ENCODE measurements at regions not wholly inside any gene's neighbourhood (a gene's known extent, or its start where the extent isn't known, plus 50 kb on each side); places are given as distances from the start of the nearest gene placed in this dataset.

DNA sequence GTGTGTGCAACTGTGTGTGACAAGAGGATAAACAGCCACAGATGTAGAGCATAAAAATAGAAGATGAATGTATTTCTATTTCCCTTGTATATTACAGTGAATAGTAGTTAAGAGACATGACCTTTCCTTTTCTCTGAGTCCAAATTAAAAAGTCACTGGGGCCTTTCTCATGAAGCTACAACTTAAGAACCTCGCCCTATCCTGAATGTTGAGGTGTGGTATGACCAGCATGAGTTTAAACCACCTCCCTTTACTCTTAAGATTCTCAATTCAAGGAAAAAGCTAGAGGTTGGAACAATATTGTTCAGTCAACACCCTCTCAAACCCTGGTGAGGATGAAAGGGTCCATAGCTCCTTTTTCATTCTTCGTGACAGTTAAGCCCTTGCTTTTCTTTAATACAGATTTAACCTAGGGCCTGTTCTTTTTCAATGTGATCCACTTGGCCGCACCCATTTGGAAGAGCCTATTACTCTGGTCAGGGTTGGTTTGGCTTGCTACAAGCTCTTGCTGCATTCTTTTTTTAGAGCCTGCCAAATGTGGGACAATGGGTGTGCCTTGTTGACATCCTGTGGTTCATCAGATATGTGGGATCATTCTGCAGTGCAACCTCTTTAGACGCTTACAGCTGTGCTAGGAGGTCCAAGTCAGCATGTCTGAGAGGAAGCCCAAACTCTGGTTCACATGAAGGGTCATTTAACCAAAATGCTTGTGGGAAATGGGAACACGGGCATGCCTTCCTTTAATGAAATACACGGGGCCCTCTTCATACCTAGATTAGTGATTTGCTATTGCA, 290.0 kb downstream of the HAO1 start:
- TF ChIP-seq, protein P1, sequence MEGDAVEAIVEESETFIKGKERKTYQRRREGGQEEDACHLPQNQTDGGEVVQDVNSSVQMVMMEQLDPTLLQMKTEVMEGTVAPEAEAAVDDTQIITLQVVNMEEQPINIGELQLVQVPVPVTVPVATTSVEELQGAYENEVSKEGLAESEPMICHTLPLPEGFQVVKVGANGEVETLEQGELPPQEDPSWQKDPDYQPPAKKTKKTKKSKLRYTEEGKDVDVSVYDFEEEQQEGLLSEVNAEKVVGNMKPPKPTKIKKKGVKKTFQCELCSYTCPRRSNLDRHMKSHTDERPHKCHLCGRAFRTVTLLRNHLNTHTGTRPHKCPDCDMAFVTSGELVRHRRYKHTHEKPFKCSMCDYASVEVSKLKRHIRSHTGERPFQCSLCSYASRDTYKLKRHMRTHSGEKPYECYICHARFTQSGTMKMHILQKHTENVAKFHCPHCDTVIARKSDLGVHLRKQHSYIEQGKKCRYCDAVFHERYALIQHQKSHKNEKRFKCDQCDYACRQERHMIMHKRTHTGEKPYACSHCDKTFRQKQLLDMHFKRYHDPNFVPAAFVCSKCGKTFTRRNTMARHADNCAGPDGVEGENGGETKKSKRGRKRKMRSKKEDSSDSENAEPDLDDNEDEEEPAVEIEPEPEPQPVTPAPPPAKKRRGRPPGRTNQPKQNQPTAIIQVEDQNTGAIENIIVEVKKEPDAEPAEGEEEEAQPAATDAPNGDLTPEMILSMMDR (IDR thresholded peaks at IDR 0.05; ENCODE audit: borderline replicate concordance): no peak
- H3K36me3 ChIP-seq: no peaks in the 10 kb centered on the region
- peak overlapping the region; percentile 71 for H3K27ac ChIP-seq (replicated peaks)
- H3K27me3 ChIP-seq (ENCODE audit: low read depth): no peaks in the 10 kb centered on the region
- intact Hi-C loops (cut with micrococcal nuclease): no loop called here
- no peak overlapping the region for H3K4me3 ChIP-seq
- DNase-seq: no peak
- peaks cover 3% of the 10 kb centered on the region for H3K4me1 ChIP-seq
- H3K9me3 ChIP-seq (replicated peaks): peaks cover 5% of the 10 kb centered on the region

DNA sequence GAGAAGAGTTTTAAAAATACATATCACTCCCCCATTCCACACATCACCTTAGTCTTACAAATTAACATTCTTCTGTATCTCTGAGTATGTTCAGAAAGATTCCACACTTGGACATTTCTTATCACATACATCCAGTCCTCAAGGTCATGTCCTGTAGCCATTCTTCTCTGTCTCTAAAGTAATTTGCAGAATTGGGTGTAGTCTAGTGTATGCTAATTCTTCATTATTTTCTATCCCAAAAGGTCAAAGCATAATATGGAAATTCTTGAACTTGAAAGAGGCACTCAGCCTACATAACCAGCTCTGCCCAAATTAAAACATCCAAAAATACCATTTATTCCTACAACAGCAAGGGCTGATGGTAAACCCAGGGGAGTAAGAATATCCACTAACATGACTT, 286.0 kb downstream of the HAO1 start:
- H3K27ac ChIP-seq (replicated peaks): no peak overlapping the region
- intact Hi-C loops (cut with micrococcal nuclease): no loop called here
- no peaks in the 10 kb centered on the region for H3K36me3 ChIP-seq

DNA sequence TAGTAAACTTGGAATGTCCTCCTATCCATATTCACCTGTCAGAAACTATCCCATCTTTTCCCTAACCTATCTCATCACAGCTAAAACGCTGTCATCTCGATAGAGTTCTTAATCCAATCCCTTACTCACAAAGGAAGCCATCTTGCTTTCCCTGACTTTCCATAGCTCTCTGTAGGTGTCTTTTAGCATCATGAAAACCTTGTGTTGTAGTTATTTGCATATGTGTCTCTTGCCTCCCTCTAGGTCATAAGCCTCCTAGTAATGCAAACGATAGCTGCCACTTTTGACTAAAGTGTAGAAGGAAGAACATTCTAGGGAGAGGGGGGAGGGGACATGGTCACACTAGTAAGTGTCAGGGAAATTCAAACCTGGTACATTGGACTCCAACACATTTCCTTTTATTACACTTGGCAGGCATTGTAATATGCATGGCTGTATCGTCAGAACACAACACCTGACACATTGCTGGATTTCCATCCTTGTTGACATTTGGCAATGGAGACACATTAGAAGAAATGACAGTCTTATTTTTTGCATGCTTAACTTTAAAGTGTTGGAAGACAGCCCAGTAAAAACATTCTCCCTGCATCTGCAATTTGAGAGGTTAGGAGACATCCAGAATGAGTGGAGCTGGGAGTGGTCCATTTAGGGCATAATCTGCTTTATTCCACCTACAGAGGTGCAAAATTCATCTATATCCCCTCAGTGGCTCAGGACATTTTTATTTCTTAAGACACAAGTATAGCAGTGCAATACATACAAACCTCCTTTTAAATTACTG, 283.4 kb downstream of the HAO1 start:
- Histone ChIP-seq H3K27ac (replicated peaks) (no peak overlapping the region), H3K9me3 (replicated peaks) (no peaks in the 10 kb centered on the region), H3K27me3 (ENCODE audit: low read depth) (no peaks in the 10 kb centered on the region), H3K36me3 (no peaks in the 10 kb centered on the region), H3K4me3 (no peak overlapping the region), H3K4me1 (no peaks in the 10 kb centered on the region)
- DNase-seq: no peak
- TF ChIP-seq, protein P1 (IDR thresholded peaks at IDR 0.05; ENCODE audit: borderline replicate concordance): no peak
- intact Hi-C loops (cut with micrococcal nuclease): no loop called here

More for the DNA sequence above, 286.0 kb downstream of the HAO1 start:
- H3K4me1 ChIP-seq: peaks cover 3% of the 10 kb centered on the region
- TF ChIP-seq, protein P1 (IDR thresholded peaks at IDR 0.05; ENCODE audit: borderline replicate concordance): no peak
- no peaks in the 10 kb centered on the region for H3K9me3 ChIP-seq (replicated peaks)
- H3K27me3 ChIP-seq (ENCODE audit: low read depth): no peaks in the 10 kb centered on the region
- DNase-seq: no peak
- no peak overlapping the region for H3K4me3 ChIP-seq

DNA sequence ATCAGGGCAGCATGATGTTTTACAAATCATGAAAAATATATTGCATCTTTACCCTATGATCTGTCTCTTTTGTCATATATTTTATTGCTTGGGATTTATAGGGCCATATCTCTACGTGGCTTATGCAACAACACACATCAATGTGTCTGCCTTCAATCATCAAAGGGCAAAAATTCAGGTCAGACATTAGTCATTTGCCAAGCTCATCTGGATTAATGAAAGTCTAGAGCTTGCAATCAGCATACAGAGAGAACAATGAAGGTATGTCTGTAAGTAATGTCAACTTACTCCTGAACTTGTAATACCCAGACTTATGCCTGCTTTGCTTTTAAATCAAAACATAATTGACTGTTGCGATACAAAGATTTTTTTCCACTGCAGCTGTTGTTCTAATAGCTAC, 282.7 kb downstream of the HAO1 start:
- Histone ChIP-seq H3K27me3 (ENCODE audit: low read depth) (no peaks in the 10 kb centered on the region), H3K4me3 (no peak overlapping the region), H3K4me1 (no peaks in the 10 kb centered on the region), H3K9me3 (replicated peaks) (no peaks in the 10 kb centered on the region), H3K27ac (replicated peaks) (no peak overlapping the region), H3K36me3 (no peaks in the 10 kb centered on the region)
- TF ChIP-seq, protein P1 (IDR thresholded peaks at IDR 0.05; ENCODE audit: borderline replicate concordance): no peak
- intact Hi-C loops (cut with micrococcal nuclease): no loop called here
- DNase-seq: no peak

DNA sequence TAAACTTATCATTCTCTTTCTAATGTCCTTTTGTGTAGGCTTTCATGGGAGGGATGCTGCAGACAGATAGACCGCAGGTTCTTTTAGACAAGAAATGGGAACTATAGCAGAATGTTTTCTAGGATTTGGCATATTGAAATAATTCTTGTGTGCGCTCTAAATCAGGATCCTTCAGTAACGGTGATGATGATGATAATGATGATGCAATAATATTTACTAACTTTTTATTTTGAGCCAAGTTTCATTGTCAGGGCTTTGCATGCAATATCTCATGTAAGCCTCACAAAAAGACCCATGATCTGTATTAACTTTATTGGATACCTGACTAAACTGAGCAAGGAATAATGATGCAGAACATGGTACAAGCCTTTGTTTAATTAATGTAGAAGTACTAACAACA, 280.1 kb downstream of the HAO1 start:
- no peaks in the 10 kb centered on the region for H3K4me1 ChIP-seq
- H3K4me3 ChIP-seq: no peak overlapping the region
- TF ChIP-seq, protein P1 (IDR thresholded peaks at IDR 0.05; ENCODE audit: borderline replicate concordance): no peak
- intact Hi-C loops (cut with micrococcal nuclease): no loop called here
- H3K9me3 ChIP-seq (replicated peaks): no peaks in the 10 kb centered on the region
- no peak overlapping the region for H3K27ac ChIP-seq (replicated peaks)
- no peaks in the 10 kb centered on the region for H3K36me3 ChIP-seq
- no peak for DNase-seq
- no peaks in the 10 kb centered on the region for H3K27me3 ChIP-seq (ENCODE audit: low read depth)
